Esophagus squamous epithelium (tissue), 5 donors: ENCODE measurements at regions not wholly inside any gene's neighbourhood (a gene's known extent, or its start where the extent isn't known, plus 50 kb on each side); places are given as distances from the start of the nearest gene placed in this dataset.

ENCODE experiments used
- DNase-seq: peaks from one replicate; lab custom pipeline; 2025; lab: John Stamatoyannopoulos, UW
- H3K27ac ChIP-seq, 4 donors: fragments of 200-600 bp; sonication (generic); one replicate each; pipeline ENCODE4 v1.5.1; 2016 to 2019; ENCODE audit warnings: mild to moderate bottlenecking in 1 of 4
- H3K27me3 ChIP-seq, 4 donors: fragments of 200-600 bp; sonication (generic); 1 replicate in 3 of 4; 2 replicates in 1 of 4; pipeline versions ENCODE4 v1.5.1 to v1.6.0; 2017 to 2021; ENCODE audit warnings: antibody characterized with exemption in 1 of 4
- H3K36me3 ChIP-seq, 3 donors: fragments of 200-600 bp; sonication (generic); one replicate each; pipeline ENCODE4 v1.5.1; 2016 to 2019
- H3K4me1 ChIP-seq, 3 donors: fragments of 200-600 bp; sonication (generic); one replicate each; pipeline ENCODE4 v1.5.1; 2017 to 2019
- H3K4me3 ChIP-seq, 4 donors: fragments of 200-600 bp; sonication (generic); 1 replicate in 3 of 4; 2 replicates in 1 of 4; pipeline ENCODE4 v1.5.1; 2016 to 2019; ENCODE audit warnings: mild to moderate bottlenecking in 2 of 4, moderate library complexity in 1 of 4
- H3K9me3 ChIP-seq, 3 donors: fragments of 200-600 bp; sonication (generic); one replicate each; pipeline ENCODE4 v1.5.1; 2016 to 2019
- CTCF ChIP-seq, 6 experiments: fragments of 450-650 bp in 4 of 6; fragments of 200-600 bp in 2 of 6; sonication (generic) in 2 of 6; IDR thresholded peaks; one replicate each; pipeline ENCODE4 v1.5.1; 2016 to 2019; ENCODE audit warnings: antibody characterized with exemption in 6 of 6, mild to moderate bottlenecking in 4 of 6, moderate library complexity in 4 of 6
- POLR2A ChIP-seq, 4 donors: fragments of 450-650 bp; IDR thresholded peaks; one replicate each; pipeline ENCODE4 v1.6.1; 2017; ENCODE audit warnings: antibody characterized with exemption in 4 of 4, mild to moderate bottlenecking in 4 of 4, moderate library complexity in 3 of 4
- WGBS, 2 donors: methylation state at CpG; one replicate each; pipeline ENCODE4 v1.1.5; 2018; 5-methylcytosine and 5-hydroxymethylcytosine counted together
- intact Hi-C: fragments of 100-400 bp; cut with DNase I; formaldehyde crosslinking; loops from one replicate; pipeline ENCODE4 v1.15.0; 2022
- donor health status: DM: yes; HTN: yes; CAD: no.

DNA sequence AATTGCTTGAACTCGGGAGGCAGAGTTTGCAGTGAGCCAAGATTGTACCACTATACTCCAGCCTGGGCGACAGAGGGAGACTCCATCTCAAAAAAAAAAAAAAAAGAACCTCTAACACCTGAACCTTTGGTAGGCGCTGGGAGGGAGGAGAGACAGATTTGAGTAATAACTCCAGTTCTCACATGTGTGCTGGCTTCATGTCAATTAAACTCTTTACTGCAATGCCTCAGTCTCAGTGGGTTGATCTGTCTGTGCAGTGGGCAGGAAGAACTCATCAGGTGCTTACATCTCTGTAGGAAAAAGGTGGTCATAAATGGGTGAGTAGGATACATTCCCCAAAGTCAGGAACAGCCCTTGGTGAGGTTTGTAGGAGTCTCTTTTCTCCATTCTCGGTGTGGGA lies 85.1 kb upstream of the ABCC4 start:
- intact Hi-C loops: no loop called here

DNA sequence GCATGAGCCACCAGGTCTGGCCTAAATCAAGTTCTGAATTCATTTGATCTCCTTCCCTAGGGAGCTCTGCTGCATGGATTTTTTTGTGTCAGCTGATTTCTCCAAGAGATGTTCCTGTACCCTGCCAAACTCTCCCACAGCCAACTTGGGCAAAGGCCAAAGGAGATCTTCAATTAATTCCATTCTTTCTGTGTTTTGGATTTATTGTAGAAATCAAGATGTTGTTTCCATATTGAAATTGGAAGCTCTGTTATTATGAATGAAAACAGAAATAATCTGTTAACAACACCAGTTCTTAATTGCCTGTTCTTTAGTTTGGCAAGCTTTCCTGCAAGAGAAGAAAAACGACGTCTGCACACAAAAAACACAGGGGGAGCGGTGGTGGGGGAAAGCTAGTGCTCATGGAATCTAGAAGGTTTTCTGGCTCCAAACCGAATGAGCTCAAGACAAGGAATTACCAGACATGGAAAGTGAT lies 86.5 kb upstream of the ABCC4 start:
- Histone ChIP-seq H3K9me3 (no peaks in the 10 kb centered on the region), H3K27ac (no peak overlapping the region), H3K4me1 (no peaks in the 10 kb centered on the region), H3K27me3 (no peaks in the 10 kb centered on the region), H3K36me3 (no peaks in the 10 kb centered on the region), H3K4me3 (no peak overlapping the region)
- TF ChIP-seq CTCF (IDR thresholded peaks at IDR 0.05) (no peak), POLR2A (IDR thresholded peaks at IDR 0.05) (no peak)
- intact Hi-C loops: no loop called here
- 33 to 47% methylated on average over 4 of the region's 4 CpGs for WGBS, 2 donors
- no peak for DNase-seq

More for the DNA sequence above, 85.1 kb upstream of the ABCC4 start:
- Histone ChIP-seq H3K4me3 (no peak overlapping the region), H3K36me3 (no peaks in the 10 kb centered on the region), H3K27ac (no peak overlapping the region), H3K4me1 (peaks cover 0 to 3% (median 0%) of the 10 kb centered on the region in 3 donors), H3K27me3 (no peaks in the 10 kb centered on the region), H3K9me3 (no peaks in the 10 kb centered on the region)
- TF ChIP-seq POLR2A (IDR thresholded peaks at IDR 0.05) (no peak), CTCF (IDR thresholded peaks at IDR 0.05) (no peak)
- WGBS, 2 donors: 71 to 74% methylated on average over 3 to 4 of the region's 4 CpGs
- DNase-seq: no peak

DNA sequence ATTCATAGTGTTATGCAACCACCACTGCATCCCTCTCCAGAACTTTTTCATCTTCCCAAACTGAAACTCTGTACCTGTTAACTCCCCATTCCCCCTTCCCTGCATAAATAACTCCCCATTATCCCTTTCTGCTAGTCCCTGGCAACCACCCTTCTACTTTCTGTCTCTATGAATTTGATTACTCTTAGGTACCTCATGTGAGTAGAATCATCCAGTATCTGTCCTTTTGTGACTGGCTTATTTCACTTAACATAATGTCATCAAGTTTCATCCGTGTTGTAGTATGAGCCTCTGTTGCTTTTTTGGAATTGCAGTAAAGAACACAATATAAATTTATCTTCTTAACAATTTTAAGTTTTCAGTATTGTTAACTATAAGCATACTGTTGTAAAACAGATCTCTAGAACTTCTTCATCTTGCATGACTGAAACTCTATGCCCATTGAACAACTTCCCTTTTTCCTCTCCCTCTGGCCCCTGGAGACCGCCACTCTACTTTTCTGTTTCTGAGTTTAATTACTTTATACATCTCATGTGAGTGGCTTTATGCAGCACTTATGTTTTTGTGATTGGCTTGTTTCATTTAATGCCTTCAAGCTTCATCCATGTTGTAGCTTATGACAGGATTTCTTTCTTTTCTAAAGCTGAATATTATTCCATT lies 87.3 kb upstream of the ABCC4 start:
- 73 to 84% methylated on average over 2 of the region's 2 CpGs for WGBS, 2 donors
- no peaks in the 10 kb centered on the region for H3K4me1 ChIP-seq
- no peak overlapping the region for H3K4me3 ChIP-seq
- intact Hi-C loops: no loop called here
- no peaks in the 10 kb centered on the region for H3K9me3 ChIP-seq
- no peak overlapping the region for H3K27ac ChIP-seq
- no peaks in the 10 kb centered on the region for H3K27me3 ChIP-seq
- no peak for TF ChIP-seq CTCF (IDR thresholded peaks at IDR 0.05)
- TF ChIP-seq POLR2A (IDR thresholded peaks at IDR 0.05): no peak
- H3K36me3 ChIP-seq: no peaks in the 10 kb centered on the region
- DNase-seq: no peak

GRCh38 chr13:95391362-95391761 lies 90.1 kb upstream of the ABCC4 start:
- WGBS, 2 donors: 73 to 75% methylated on average over 2 of the region's 2 CpGs
- H3K27me3 ChIP-seq: no peaks in the 10 kb centered on the region
- H3K4me3 ChIP-seq: no peak overlapping the region
- intact Hi-C loops: no loop called here
- TF ChIP-seq POLR2A (IDR thresholded peaks at IDR 0.05): no peak
- no peak for TF ChIP-seq CTCF (IDR thresholded peaks at IDR 0.05)
- DNase-seq: no peak
- H3K36me3 ChIP-seq: no peaks in the 10 kb centered on the region
- H3K4me1 ChIP-seq: no peaks in the 10 kb centered on the region
- H3K27ac ChIP-seq: no peak overlapping the region
- H3K9me3 ChIP-seq: no peaks in the 10 kb centered on the region

DNA sequence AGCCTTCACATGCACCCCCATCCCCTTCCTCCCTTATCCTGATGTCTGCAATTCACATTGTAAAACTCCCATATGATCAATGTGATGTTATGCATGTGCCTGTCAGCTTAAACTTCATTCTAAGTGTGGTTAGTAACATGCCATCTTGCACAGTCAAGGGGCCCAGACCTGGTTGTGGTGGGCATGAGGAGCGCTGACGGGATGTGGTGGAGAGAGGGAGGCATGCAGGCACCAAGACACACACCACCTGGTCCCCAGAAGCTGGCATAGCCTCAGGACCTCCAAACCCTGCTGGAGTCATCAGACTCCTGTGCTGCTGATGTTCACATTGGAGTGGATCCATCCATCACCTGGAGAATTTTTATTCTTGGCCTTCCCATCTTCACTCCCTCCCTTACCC lies 90.5 kb upstream of the ABCC4 start:
- Histone ChIP-seq H3K4me3 (no peak overlapping the region), H3K4me1 (no peaks in the 10 kb centered on the region), H3K9me3 (no peaks in the 10 kb centered on the region), H3K27ac (no peak overlapping the region), H3K36me3 (no peaks in the 10 kb centered on the region), H3K27me3 (no peaks in the 10 kb centered on the region)
- TF ChIP-seq POLR2A (IDR thresholded peaks at IDR 0.05) (no peak), CTCF (IDR thresholded peaks at IDR 0.05) (no peak)
- DNase-seq: no peak
- 92 to 100% methylated on average over 2 of the region's 2 CpGs for WGBS, 2 donors
- intact Hi-C loops: no loop called here
